MM.1S (cell line): ENCODE measurements at regions not wholly inside any gene's neighbourhood (a gene's known extent, or its start where the extent isn't known, plus 50 kb on each side); places are given as distances from the start of the nearest gene placed in this dataset.

Experiments
- DNase-seq: peaks from one replicate; pipeline ENCODE4 v3.0.0-alpha.2; 2015
- H2AFZ ChIP-seq: fragments of 300-600 bp; sonication (generic); 2 replicates; pipeline ENCODE4 v1.6.0; 2016; ENCODE audit warnings: antibody characterized with exemption, low read length
- H3F3A ChIP-seq: fragments of 300-600 bp; sonication (generic); 2 replicates; pipeline ENCODE4 v1.6.1; 2016; ENCODE audit warnings: mild to moderate bottlenecking, antibody characterized with exemption, low read length, moderate library complexity, mixed read lengths; ENCODE audit not compliant: insufficient read depth
- H3K27ac ChIP-seq: fragments of 300-600 bp; sonication (generic); 2 replicates; pipeline ENCODE4 v1.5.1; 2016; ENCODE audit warnings: mild to moderate bottlenecking, low read length
- H3K27me3 ChIP-seq: fragments of 300-600 bp; sonication (generic); replicated peaks from 2 replicates; pipeline ENCODE4 v1.6.0; 2016; ENCODE audit warnings: low read length; ENCODE audit not compliant: insufficient read depth
- H3K36me3 ChIP-seq: fragments of 300-600 bp; sonication (generic); replicated peaks from 2 replicates; pipeline ENCODE4 v1.6.1; 2016; ENCODE audit warnings: mild to moderate bottlenecking, low read length, mixed read lengths; ENCODE audit not compliant: insufficient read depth
- H3K4me1 ChIP-seq: fragments of 300-600 bp; sonication (generic); 2 replicates; pipeline ENCODE4 v1.6.1; 2016; ENCODE audit warnings: low read length, mixed read lengths
- H3K4me2 ChIP-seq: fragments of 300-600 bp; sonication (generic); 2 replicates; pipeline ENCODE4 v1.6.0; 2016; ENCODE audit warnings: low read depth, low read length
- H3K4me3 ChIP-seq: fragments of 300-600 bp; sonication (generic); 2 replicates; pipeline ENCODE4 v1.5.1; 2016; ENCODE audit warnings: low read length, mixed read lengths
- H3K79me2 ChIP-seq: fragments of 300-600 bp; sonication (generic); 2 replicates; pipeline ENCODE4 v1.6.1; 2016; ENCODE audit warnings: mixed run types, low read length, mixed read lengths
- H3K9ac ChIP-seq: fragments of 300-600 bp; sonication (generic); 2 replicates; pipeline ENCODE4 v1.6.1; 2016; ENCODE audit warnings: low read length, mixed read lengths
- H3K9me2 ChIP-seq: fragments of 300-600 bp; sonication (generic); replicated peaks from 2 replicates; pipeline ENCODE4 v1.6.1; 2016; ENCODE audit warnings: mild to moderate bottlenecking, low read length, mixed read lengths; ENCODE audit not compliant: insufficient read depth
- H3K9me3 ChIP-seq: fragments of 300-600 bp; sonication (generic); replicated peaks from 2 replicates; pipeline ENCODE4 v1.6.1; 2016; ENCODE audit warnings: mild to moderate bottlenecking, low read length, mixed read lengths; ENCODE audit not compliant: insufficient read depth
- H4K20me1 ChIP-seq: fragments of 300-600 bp; sonication (generic); 2 replicates; pipeline ENCODE4 v1.6.1; 2016; ENCODE audit warnings: mild to moderate bottlenecking, low read length, moderate library complexity, mixed read lengths; ENCODE audit not compliant: insufficient read depth
- CTCF ChIP-seq: fragments of 300-600 bp; sonication (generic); IDR thresholded peaks from 2 replicates; pipeline ENCODE4 v1.5.1; 2016; ENCODE audit warnings: antibody characterized with exemption, low read length, mixed read lengths
- EZH2 ChIP-seq: fragments of 300-600 bp; sonication (generic); optimal IDR thresholded peaks from 2 replicates; pipeline ENCODE3; 2017; ENCODE audit warnings: low read depth, mild to moderate bottlenecking, antibody characterized with exemption, low read length, mixed read lengths
- EZH2phosphoT487 ChIP-seq: fragments of 300-600 bp; sonication (generic); IDR thresholded peaks from 2 replicates; pipeline ENCODE4 v1.6.1; 2018; ENCODE audit warnings: antibody characterized with exemption, low read length

GRCh38 chr3:166388321-166388720 is 551.1 kb upstream of the BCHE start:
- H3K27ac ChIP-seq = no peak overlapping the region
- no peak overlapping the region for H2AFZ ChIP-seq

GRCh38 chr3:166372571-166373106 is 535.4 kb upstream of the BCHE start:
- H3K4me2 ChIP-seq = no peak overlapping the region
- H3F3A ChIP-seq = no peaks in the 10 kb centered on the region
- no peaks in the 10 kb centered on the region for H4K20me1 ChIP-seq
- H3K27me3 ChIP-seq = no peaks in the 10 kb centered on the region
- H3K9ac ChIP-seq = no peak overlapping the region
- H3K9me2 ChIP-seq = no peaks in the 10 kb centered on the region
- no peaks in the 10 kb centered on the region for H3K4me1 ChIP-seq
- no peak for DNase-seq
- no peak overlapping the region for H3K4me3 ChIP-seq
- H3K27ac ChIP-seq = no peak overlapping the region
- no peak overlapping the region for H2AFZ ChIP-seq
- no peaks in the 10 kb centered on the region for H3K79me2 ChIP-seq
- TF ChIP-seq CTCF (no peak), EZH2 (no peak), EZH2phosphoT487 (no peak)
- H3K9me3 ChIP-seq = no peaks in the 10 kb centered on the region
- H3K36me3 ChIP-seq = no peaks in the 10 kb centered on the region

More at GRCh38 chr3:166388321-166388720, 551.1 kb upstream of the BCHE start:
- H3K9me3 ChIP-seq = no peaks in the 10 kb centered on the region
- H3K79me2 ChIP-seq = no peaks in the 10 kb centered on the region
- TF ChIP-seq CTCF (no peak), EZH2 (no peak), EZH2phosphoT487 (no peak)
- no peak overlapping the region for H3K4me3 ChIP-seq
- no peaks in the 10 kb centered on the region for H3F3A ChIP-seq
- no peak overlapping the region for H3K4me2 ChIP-seq
- H3K4me1 ChIP-seq = peaks cover 15% of the 10 kb centered on the region; the same call in 1 of the 2 replicates
- no peaks in the 10 kb centered on the region for H4K20me1 ChIP-seq
- DNase-seq = no peak
- H3K36me3 ChIP-seq = no peaks in the 10 kb centered on the region
- H3K9ac ChIP-seq = no peak overlapping the region
- H3K9me2 ChIP-seq = no peaks in the 10 kb centered on the region
- H3K27me3 ChIP-seq = no peaks in the 10 kb centered on the region

- no peak overlapping the region for H3K4me2 ChIP-seq
- DNase-seq = peak; percentile 52
- H3K36me3 ChIP-seq = no peaks in the 10 kb centered on the region
- H3K4me1 ChIP-seq = no peaks in the 10 kb centered on the region
- H3K27ac ChIP-seq = no peak overlapping the region
- no peak overlapping the region for H3K4me3 ChIP-seq
- no peak for TF ChIP-seq EZH2phosphoT487
- TF ChIP-seq CTCF = no peak
- TF ChIP-seq EZH2 = no peak
- H3K79me2 ChIP-seq = no peaks in the 10 kb centered on the region
- H3K9me3 ChIP-seq = no peaks in the 10 kb centered on the region
- H4K20me1 ChIP-seq = no peaks in the 10 kb centered on the region
- H3K27me3 ChIP-seq = no peaks in the 10 kb centered on the region
- H3K9me2 ChIP-seq = no peaks in the 10 kb centered on the region
- H3F3A ChIP-seq = no peaks in the 10 kb centered on the region
- H2AFZ ChIP-seq = peak overlapping the region; percentile 16
- H3K9ac ChIP-seq = no peak overlapping the region
Observed at GRCh38 chr3:166367947-166368533, 530.8 kb upstream of the BCHE start.
